HUDEP-2 (cell line): ENCODE measurements at regions not wholly inside any gene's neighbourhood (a gene's known extent, or its start where the extent isn't known, plus 50 kb on each side); places are given as distances from the start of the nearest gene placed in this dataset.
"Not testable (repeated sequence)": the region's sequence is repeated elsewhere in the genome, so short reads cannot be mapped to it uniquely, and the experiment has no call there.

Source experiments
- DNase-seq, 76 experiments: peaks; one replicate each; lab custom pipeline; 2025; ENCODE audit not compliant: unreplicated experiment in 76 of 76; lab: John Stamatoyannopoulos, UW

DNA sequence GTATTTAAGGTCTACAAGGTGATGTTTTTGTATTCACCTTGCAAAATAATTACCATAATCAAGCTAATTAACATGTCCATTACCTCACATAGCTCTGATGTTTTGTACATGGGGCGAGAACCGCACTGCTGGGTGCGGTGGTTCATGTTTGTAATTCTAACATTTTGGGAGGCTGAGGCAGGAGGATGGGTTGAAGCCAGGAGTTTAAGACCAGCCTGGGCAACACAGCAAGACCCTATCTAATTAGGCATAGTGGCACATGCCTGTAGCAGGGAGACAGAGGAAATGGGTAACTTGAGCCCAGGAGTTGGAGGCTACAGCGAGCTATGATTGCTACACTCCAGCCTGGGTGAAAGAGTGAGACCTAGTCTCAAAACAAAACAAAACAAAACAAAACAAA is 248.2 kb upstream of the NSMCE3 start:
- DNase-seq: no peak

GRCh38 chr15:29516929-29517328 is 247.3 kb upstream of the NSMCE3 start:
- no peak for DNase-seq

DNA sequence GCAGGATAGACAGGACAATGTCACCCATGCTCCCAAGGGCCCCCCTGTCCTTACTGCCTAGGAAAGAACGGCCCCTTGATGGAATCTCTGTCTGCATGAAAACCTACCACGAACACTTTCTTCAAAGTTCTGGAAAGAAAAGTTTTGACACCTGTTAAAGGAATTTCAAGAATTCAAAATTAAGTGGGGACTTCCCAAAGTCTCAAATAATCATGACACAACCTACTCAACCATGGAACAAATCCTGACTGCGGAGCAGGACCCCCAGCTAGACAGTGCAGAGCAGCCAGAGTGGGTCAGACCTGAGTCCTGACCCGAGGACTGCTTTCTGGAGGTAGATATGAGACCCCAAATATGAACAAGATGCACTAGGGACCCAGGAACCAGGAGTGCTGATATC is 245.3 kb upstream of the NSMCE3 start:
- DNase-seq: no peak

DNA sequence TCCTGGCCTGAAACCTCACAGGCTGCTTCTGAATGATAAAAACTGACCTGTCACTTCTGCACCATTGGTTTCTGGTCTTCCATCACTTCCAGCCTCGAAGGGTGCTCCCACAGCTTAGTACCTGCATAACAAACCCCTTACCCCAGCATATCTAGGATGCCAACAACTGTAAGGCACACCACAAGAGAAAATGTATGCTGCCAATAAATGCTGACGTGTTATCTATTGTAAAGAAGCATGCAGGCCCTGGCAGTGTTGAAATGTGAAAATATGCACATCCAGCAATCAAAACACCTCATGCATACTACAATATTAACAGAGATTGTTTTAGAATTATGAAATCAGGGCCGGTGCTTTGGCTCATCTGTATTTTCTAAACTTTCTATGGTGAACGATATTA is 242.0 kb upstream of the NSMCE3 start:
- DNase-seq: no peak

DNA sequence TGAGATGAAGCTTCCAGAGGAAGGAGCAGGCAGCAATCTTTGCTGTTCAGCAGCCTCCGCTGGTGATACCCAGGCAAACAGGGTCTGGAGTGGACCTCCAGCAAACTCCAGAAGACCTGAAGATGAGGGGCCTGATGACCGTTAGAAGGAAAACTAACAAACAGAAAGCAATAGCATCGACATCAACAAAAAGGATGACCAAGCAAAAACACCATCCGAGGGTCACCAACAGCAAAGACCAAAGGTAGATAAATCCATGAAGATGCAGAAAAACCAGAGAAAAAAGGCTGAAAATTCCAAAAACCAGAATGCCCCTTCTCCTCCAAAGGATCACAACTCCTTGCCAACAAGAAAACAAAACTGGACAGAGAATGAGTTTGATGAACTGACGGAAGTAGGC is 235.9 kb upstream of the NSMCE3 start:
- not testable (repeated sequence) for DNase-seq

- DNase-seq: no peak
Observed at GRCh38 chr15:29490747-29491471, 221.3 kb upstream of the NSMCE3 start.

DNA sequence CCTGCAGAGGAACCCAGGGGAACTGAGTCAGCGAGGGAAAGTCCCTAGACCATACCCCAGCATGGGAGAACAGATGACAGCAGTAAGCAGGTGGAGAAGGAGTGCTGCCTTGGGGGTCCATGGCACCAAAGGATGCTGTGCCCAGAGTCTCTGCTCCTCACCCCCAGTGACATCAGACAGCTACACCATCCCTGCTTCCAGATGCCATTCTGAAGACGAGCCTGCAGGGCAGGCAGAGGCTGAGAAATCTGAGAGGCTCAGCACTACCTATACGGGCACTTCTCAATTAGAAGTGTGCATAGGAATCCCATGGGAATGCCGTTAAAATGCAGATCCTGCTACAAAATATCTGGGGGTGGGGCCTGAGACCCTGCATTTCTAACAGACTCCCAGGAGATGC is 211.3 kb upstream of the NSMCE3 start:
- no peak for DNase-seq

GRCh38 chr15:29480278-29480677 is 210.7 kb upstream of the NSMCE3 start:
- DNase-seq: no peak

DNA sequence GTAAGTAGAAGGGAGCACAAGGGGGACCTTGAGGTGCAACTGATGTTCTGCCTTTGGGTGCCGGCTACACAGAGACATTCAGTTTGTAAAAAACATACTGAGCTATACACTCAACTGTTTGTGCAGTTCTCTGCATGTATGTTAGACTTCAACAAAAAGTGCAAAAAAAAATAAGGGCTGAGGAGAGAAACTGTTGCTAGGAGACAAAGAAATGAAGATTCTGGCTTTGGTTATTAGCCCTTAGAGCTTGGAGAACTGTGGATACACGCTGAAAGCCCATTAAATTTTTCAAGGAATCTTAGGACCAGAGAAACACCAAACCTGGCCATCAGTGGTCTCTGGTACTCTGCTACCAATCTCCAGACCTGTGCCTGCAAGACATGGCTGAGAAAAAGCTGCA is 207.6 kb upstream of the NSMCE3 start:
- DNase-seq: no peak

GRCh38 chr15:29476503-29477080 is 207.0 kb upstream of the NSMCE3 start:
- no peak for DNase-seq

DNA sequence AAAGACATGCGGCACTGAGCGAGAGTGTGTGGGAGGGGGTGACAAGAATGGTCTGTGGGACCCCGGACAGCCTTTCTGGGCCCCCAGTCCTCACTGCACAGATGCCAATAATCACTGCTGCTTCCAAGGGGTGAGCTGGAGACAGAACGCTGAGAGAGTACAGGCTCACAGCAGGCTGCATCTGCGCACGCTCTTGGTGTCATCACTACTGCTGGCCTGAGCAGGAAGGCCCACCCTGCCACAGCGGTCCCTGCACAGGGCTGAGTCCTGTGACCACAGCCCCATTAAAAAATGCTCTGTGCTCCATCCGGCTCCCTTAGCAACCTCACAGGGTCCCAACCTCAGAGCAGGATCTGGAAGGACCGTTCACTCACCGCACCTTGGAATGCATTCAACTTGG is 205.5 kb upstream of the NSMCE3 start:
- DNase-seq: no peak

GRCh38 chr15:29473621-29474105 is 204.0 kb upstream of the NSMCE3 start:
- no peak for DNase-seq

- DNase-seq: no peak
Observed at GRCh38 chr15:29472901-29473445, 203.4 kb upstream of the NSMCE3 start.

DNA sequence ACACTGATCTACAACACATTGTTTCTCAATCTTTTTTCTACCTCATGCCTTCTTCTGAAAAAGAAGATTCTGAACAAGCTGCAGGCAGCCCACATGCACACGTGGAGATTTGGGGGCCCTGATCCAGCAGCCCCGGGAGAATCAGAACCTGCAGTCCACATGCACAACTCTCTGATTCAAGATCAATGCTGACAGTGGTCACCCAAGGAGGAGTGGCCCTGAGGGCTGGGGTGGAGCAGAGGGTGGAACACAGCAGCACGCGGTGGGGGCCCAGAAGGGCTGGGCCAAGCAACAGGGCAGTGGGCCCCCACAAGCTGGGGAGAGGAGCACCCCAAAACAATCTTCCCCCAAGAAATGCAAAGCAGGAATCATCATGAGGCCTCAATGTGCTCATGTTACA is 202.1 kb upstream of the NSMCE3 start:
- DNase-seq: no peak

GRCh38 chr15:29471306-29471705 is 201.7 kb upstream of the NSMCE3 start:
- DNase-seq: no peak

DNA sequence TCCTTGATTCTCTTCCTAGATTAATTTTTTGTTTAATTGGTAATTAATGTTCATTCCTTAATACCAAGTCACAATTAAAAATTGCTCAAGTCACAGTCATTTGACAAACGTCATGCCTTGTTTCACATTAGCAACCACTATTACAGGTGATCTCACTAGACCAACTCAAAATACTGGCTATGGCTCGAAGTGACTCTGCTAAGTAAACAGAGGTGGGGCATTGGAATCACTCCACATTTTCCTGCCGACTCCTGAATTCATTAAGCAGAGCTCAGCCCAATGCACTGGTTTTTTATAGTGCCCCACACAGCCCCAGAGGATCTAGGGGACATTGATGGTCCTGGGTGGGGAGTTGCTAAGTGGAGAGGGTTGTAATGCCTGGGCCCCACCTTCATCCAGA is 201.2 kb upstream of the NSMCE3 start:
- no peak for DNase-seq

DNA sequence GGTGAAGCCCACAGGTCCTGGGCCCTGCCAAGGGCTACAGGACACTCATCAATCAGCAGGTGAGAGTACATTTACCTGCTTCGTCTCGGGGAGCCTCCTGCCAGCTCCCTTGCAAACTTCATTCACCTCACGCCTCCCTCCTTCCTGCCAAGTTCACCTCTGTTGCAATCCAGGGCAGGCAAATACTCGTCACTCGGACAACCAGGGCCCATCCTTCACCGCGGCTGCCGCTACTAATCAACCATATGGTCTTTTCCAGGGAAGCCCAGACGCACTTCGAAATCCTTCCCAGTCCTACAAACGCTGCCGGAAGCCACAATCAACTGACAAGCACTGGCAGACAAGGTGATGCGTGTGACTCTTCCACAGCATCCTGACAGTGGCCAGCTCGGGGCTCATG is 200.7 kb upstream of the NSMCE3 start:
- DNase-seq: no peak

DNA sequence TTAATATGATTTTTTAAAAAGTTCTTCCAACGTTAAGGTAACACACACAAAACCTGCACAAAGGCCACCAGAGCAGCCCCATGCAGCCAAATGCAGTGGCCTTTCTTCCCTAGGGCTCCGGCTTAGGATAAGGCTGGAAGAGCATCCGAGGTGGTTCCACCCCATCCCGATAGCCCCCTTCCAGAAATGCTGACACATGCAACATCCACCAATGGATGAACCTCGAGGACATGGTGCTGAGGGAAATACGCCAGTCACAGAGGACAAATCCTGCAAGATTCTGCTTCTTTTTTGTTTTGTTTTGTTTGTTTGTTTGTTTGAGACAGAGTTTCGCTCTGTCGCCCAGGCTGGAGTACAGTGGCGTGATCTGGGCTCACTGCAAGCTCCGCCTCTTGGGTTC is 199.3 kb upstream of the NSMCE3 start:
- DNase-seq: no peak

- no peak for DNase-seq
Observed at GRCh38 chr15:29467091-29467490, 197.5 kb upstream of the NSMCE3 start.

- DNase-seq: no peak
Observed at GRCh38 chr15:29466292-29466691, 196.7 kb upstream of the NSMCE3 start.

DNA sequence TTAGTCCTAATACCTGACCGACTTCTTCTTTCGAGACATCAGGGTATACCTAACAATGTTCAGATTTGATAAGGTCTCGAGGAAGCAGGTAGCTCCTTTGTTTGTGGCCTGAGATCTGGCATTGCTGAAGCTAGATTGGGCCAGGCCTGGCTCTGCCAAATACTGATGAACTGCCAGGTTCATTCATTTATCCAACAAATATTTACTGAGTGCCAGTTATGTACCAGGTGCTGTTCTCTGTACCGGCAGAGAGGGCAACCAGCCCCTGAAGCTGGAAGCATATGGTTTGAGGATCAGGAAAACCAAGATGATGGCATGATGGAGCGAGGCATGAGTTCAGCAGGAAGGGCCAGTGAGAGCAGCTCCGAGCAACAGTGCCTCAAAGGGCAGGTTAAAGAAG is 196.2 kb upstream of the NSMCE3 start:
- DNase-seq: no peak

DNA sequence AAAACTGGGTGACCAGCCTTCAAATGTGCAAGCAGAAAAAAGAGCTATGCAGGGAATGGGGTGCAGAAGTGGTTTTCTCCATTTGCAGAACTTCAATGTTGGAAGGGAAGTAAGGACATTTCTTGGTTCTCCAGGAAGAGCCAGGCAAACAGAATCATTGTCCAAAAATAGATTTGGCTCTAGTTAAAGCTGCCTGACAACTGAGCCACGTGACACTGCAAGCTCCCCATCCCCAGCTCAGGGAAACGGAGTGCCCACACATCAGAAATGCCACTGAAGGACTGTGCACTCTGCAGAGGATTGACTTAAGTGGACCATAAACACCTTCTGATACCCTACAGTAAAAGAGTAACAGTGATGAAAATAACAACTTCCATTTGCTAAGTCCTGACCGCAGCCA is 195.6 kb upstream of the NSMCE3 start:
- no peak for DNase-seq
